GM19025 (cell line): ENCODE measurements at regions not wholly inside any gene's neighbourhood (a gene's known extent, or its start where the extent isn't known, plus 50 kb on each side); places are given as distances from the start of the nearest gene placed in this dataset.

ENCODE experiments used
- ATAC-seq: cut with Tn5 transposase; IDR thresholded peaks from one replicate; pipeline ENCODE4 v1.9.1; 2021; ENCODE audit warnings: mild to moderate bottlenecking, low read depth, moderate library complexity; ENCODE audit not compliant: unreplicated experiment

DNA sequence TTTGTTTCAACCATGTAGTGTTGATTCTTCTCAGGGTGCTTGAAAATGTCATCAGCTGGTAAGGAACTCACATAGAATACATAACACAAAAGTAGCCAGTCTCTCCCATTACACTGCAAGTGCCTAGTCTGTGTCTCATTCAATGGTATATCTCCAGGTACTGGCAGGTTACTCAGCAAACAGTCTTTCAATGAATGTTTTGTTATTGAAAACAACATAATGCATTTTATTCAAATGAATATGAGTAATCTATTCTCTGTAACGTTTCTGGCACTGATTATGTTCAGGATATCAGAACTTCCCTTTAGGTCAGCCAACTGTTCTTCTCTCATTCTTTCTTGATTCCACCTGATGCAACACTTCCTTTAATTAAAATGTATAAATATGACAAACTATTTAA, 68.0 kb upstream of the SLITRK1 start:
- ATAC-seq, result no peak

- no peak for ATAC-seq
These were observed 61.4 kb upstream of the SLITRK1 start for GRCh38 chr13:83943530-83944279.

GRCh38 chr13:83941701-83942335, 59.5 kb upstream of the SLITRK1 start:
- no peak for ATAC-seq

DNA sequence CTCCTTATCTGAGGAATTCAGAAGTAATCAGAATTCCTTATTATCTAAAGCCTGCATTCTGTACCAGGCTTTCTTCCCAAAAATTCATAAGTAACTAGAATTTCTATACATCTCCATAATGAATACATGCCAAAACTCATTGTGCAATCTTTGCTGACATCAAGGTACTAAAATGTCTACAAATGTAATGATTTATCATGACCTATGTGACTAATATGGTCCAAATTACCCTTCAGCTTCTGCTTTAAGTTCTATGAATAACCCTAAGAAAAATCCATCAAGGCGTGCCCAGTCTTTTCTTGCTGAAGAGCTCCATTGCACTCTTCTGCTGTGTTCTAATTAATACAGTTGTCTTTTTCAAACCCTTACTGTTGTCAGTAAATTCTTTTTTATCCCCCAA, 58.5 kb upstream of the SLITRK1 start:
- no peak for ATAC-seq

GRCh38 chr13:83937579-83937978, 55.3 kb upstream of the SLITRK1 start:
- no peak for ATAC-seq

GRCh38 chr13:83935566-83935965, 53.3 kb upstream of the SLITRK1 start:
- no peak for ATAC-seq
